Stimulated activated memory B cell treated with anti-CD40 and anti-IgM and Interleukin-4, amounts not matched to agents 10 μg/mL and 1 μg/mL and 100 μg/mL, for 72 hours (primary cell): ENCODE measurements at regions not wholly inside any gene's neighbourhood (a gene's known extent, or its start where the extent isn't known, plus 50 kb on each side); places are given as distances from the start of the nearest gene placed in this dataset.

Source experiments
- ATAC-seq: fragments of 150-1000 bp; cut with Tn5 transposase; 2 replicates; pipeline ENCODE4 v1.10.0; 2021
- H3K27ac Mint-ChIP-seq: one replicate; pipeline ENCODE4 v1.8.0; 2022; ENCODE audit warnings: mild to moderate bottlenecking, mixed read lengths
- H3K27me3 Mint-ChIP-seq: one replicate; pipeline ENCODE4 v1.8.0; 2022; ENCODE audit warnings: mixed read lengths
- H3K36me3 Mint-ChIP-seq: one replicate; pipeline ENCODE4 v1.8.0; 2022; ENCODE audit warnings: mixed read lengths
- H3K4me1 Mint-ChIP-seq: one replicate; pipeline ENCODE4 v1.8.0; 2022; ENCODE audit warnings: mixed read lengths
- H3K4me3 Mint-ChIP-seq: one replicate; pipeline ENCODE4 v1.8.0; 2022; ENCODE audit warnings: mild to moderate bottlenecking, moderate library complexity, mixed read lengths
- H3K9me3 Mint-ChIP-seq: one replicate; pipeline ENCODE4 v1.8.0; 2022; ENCODE audit warnings: mixed read lengths

GRCh38 chr13:30042891-30043630 lies 192.6 kb upstream of the UBL3 start:
- no peak overlapping the region for H3K27ac Mint-ChIP-seq
- peaks cover 32% of the 10 kb centered on the region for H3K27me3 Mint-ChIP-seq
- ATAC-seq: no peak
- H3K4me1 Mint-ChIP-seq: peaks cover 7% of the 10 kb centered on the region
- H3K4me3 Mint-ChIP-seq: no peak overlapping the region
- H3K36me3 Mint-ChIP-seq: no peaks in the 10 kb centered on the region
- H3K9me3 Mint-ChIP-seq: no peaks in the 10 kb centered on the region

GRCh38 chr13:30042272-30042671 lies 191.9 kb upstream of the UBL3 start:
- Mint-ChIP-seq H3K27me3 (peaks cover 33% of the 10 kb centered on the region), H3K4me3 (no peak overlapping the region), H3K36me3 (no peaks in the 10 kb centered on the region), H3K4me1 (peaks cover 4% of the 10 kb centered on the region), H3K9me3 (no peaks in the 10 kb centered on the region), H3K27ac (no peak overlapping the region)
- ATAC-seq: no peak

DNA sequence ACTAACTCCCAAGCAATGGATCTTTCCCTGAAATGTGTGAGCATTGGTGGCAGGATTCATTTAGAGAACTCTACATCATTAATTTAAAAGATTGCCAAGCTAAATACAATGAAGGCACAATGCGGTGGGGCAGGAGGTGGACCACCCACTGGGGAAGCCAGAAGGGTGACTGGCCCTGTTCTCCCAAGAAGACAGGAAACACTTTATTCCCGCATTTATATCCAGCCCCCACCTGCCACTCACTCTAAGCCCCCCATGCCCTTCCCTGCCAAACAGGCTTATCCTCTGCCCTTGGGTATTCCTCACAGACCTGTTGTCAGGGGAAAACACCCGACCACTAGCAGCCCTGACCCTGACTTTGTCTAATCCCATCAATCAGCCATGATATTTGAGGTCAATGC lies 189.1 kb upstream of the UBL3 start:
- Mint-ChIP-seq H3K4me3 (no peak overlapping the region), H3K27ac (no peak overlapping the region), H3K36me3 (no peaks in the 10 kb centered on the region), H3K4me1 (no peaks in the 10 kb centered on the region), H3K27me3 (peaks cover 42% of the 10 kb centered on the region), H3K9me3 (no peaks in the 10 kb centered on the region)
- no peak for ATAC-seq

GRCh38 chr13:30038884-30039283 lies 188.5 kb upstream of the UBL3 start:
- ATAC-seq: no peak

DNA sequence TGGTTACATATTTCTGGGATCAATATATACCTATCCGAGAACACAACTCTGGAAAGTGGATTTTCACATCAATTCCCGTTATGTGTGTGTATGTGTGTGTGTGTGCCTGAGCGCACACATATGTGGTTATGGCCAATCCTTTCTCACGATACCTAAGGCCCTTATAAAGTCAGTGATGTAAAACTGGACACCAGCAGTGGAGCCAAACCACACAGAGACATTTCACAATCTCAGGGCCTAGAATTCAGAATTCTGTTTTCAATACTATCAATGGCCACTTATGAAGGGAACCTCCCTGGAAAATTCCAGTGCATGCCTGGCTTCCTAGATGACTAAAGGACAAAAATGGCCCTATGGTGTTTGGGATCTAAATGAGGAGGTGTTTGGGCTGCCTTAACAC lies 187.3 kb upstream of the UBL3 start:
- Mint-ChIP-seq H3K27me3 (peaks cover 42% of the 10 kb centered on the region), H3K9me3 (no peaks in the 10 kb centered on the region), H3K27ac (no peak overlapping the region), H3K4me3 (no peak overlapping the region), H3K4me1 (no peaks in the 10 kb centered on the region), H3K36me3 (no peaks in the 10 kb centered on the region)
- no peak for ATAC-seq

More at GRCh38 chr13:30038884-30039283, 188.5 kb upstream of the UBL3 start:
- H3K27ac Mint-ChIP-seq: no peak overlapping the region
- no peaks in the 10 kb centered on the region for H3K4me1 Mint-ChIP-seq
- peaks cover 42% of the 10 kb centered on the region for H3K27me3 Mint-ChIP-seq
- H3K36me3 Mint-ChIP-seq: no peaks in the 10 kb centered on the region
- no peak overlapping the region for H3K4me3 Mint-ChIP-seq
- no peaks in the 10 kb centered on the region for H3K9me3 Mint-ChIP-seq

GRCh38 chr13:30037306-30037705 lies 186.9 kb upstream of the UBL3 start:
- Mint-ChIP-seq H3K4me1 (no peaks in the 10 kb centered on the region), H3K4me3 (no peak overlapping the region), H3K9me3 (no peaks in the 10 kb centered on the region), H3K36me3 (no peaks in the 10 kb centered on the region), H3K27ac (no peak overlapping the region), H3K27me3 (peaks cover 42% of the 10 kb centered on the region)
- no peak for ATAC-seq

DNA sequence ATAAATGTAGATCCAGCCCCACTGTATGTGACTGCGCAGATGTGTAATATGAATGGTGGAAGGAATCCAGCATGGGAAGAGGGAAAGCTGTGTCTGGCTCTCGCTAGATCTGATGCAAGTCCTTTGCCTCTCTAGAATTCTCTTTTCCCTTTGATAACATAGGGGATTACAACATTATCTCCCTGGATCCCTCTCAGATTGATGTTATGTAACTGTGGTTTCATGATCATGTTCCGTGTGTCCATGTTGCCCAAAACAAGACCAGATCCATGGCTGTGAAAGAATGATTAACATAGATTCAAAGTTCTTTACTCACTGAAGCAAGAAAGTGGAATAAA lies 184.0 kb upstream of the UBL3 start:
- no peak overlapping the region for H3K27ac Mint-ChIP-seq
- H3K27me3 Mint-ChIP-seq: peaks cover 24% of the 10 kb centered on the region
- H3K9me3 Mint-ChIP-seq: no peaks in the 10 kb centered on the region
- no peak for ATAC-seq
- no peaks in the 10 kb centered on the region for H3K36me3 Mint-ChIP-seq
- H3K4me3 Mint-ChIP-seq: no peak overlapping the region
- no peaks in the 10 kb centered on the region for H3K4me1 Mint-ChIP-seq

- no peak overlapping the region for H3K27ac Mint-ChIP-seq
- no peaks in the 10 kb centered on the region for H3K36me3 Mint-ChIP-seq
- H3K4me1 Mint-ChIP-seq: no peaks in the 10 kb centered on the region
- no peaks in the 10 kb centered on the region for H3K9me3 Mint-ChIP-seq
- no peak for ATAC-seq
- H3K27me3 Mint-ChIP-seq: peaks cover 18% of the 10 kb centered on the region
- no peak overlapping the region for H3K4me3 Mint-ChIP-seq
Observed at GRCh38 chr13:30033681-30034457, 183.5 kb upstream of the UBL3 start.

DNA sequence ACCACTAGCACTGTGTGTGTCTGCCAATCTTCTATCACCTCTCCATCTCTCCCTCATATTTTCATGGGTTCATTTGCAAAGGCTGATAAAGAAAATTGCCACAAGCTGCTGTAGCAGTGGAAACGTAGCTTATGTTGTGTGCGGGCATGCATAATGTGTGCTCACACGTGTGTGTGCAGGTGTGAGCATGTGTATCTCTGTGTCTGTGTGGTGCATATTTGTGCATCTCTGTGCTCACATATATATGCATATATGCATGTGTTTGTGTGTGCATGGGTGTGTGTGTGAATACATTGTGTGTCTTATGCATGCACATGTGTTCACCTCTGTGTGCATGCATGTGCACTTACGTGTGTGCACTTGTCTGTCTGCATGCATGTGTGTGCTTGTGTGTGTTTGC lies 181.8 kb upstream of the UBL3 start:
- no peak for ATAC-seq

DNA sequence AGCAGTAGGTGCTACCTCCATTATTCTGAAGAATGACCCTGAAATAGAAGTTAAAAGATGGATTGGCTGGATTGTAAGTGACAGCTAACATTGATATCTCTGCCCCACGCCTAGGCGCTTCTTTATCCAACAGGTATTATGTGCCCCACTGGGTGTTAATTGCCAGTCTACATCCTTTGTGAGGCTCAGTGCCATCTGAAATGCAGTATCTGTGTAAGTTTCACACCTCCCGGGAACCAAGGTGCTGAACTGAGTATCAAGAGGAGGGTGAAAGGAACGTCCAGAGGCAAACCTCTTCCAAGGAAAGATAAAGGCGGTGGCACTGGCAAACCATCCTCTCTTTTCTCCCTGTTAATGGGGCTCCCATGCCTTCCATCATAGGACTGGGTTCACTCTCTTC lies 181.1 kb upstream of the UBL3 start:
- H3K36me3 Mint-ChIP-seq: no peaks in the 10 kb centered on the region
- H3K27ac Mint-ChIP-seq: no peak overlapping the region
- H3K4me1 Mint-ChIP-seq: no peaks in the 10 kb centered on the region
- H3K4me3 Mint-ChIP-seq: no peak overlapping the region
- H3K9me3 Mint-ChIP-seq: no peaks in the 10 kb centered on the region
- ATAC-seq: no peak
- peaks cover 17% of the 10 kb centered on the region for H3K27me3 Mint-ChIP-seq

More for the DNA sequence above, 181.8 kb upstream of the UBL3 start:
- Mint-ChIP-seq H3K4me3 (no peak overlapping the region), H3K4me1 (no peaks in the 10 kb centered on the region), H3K27ac (no peak overlapping the region), H3K9me3 (no peaks in the 10 kb centered on the region), H3K27me3 (peaks cover 17% of the 10 kb centered on the region), H3K36me3 (no peaks in the 10 kb centered on the region)

GRCh38 chr13:30030141-30030750 lies 179.8 kb upstream of the UBL3 start:
- Mint-ChIP-seq H3K9me3 (no peaks in the 10 kb centered on the region), H3K4me1 (no peaks in the 10 kb centered on the region), H3K27me3 (peaks cover 8% of the 10 kb centered on the region), H3K27ac (no peak overlapping the region), H3K36me3 (no peaks in the 10 kb centered on the region), H3K4me3 (no peak overlapping the region)
- no peak for ATAC-seq

GRCh38 chr13:30027569-30028455 lies 177.4 kb upstream of the UBL3 start:
- no peak overlapping the region for H3K27ac Mint-ChIP-seq
- H3K4me3 Mint-ChIP-seq: no peak overlapping the region
- H3K27me3 Mint-ChIP-seq: peaks cover 8% of the 10 kb centered on the region
- no peaks in the 10 kb centered on the region for H3K4me1 Mint-ChIP-seq
- ATAC-seq: no peak
- H3K36me3 Mint-ChIP-seq: no peaks in the 10 kb centered on the region
- H3K9me3 Mint-ChIP-seq: no peaks in the 10 kb centered on the region

GRCh38 chr13:30026909-30027308 lies 176.5 kb upstream of the UBL3 start:
- Mint-ChIP-seq H3K27ac (no peak overlapping the region), H3K4me3 (no peak overlapping the region), H3K4me1 (no peaks in the 10 kb centered on the region), H3K9me3 (no peaks in the 10 kb centered on the region), H3K36me3 (no peaks in the 10 kb centered on the region), H3K27me3 (peaks cover 8% of the 10 kb centered on the region)
- no peak for ATAC-seq

DNA sequence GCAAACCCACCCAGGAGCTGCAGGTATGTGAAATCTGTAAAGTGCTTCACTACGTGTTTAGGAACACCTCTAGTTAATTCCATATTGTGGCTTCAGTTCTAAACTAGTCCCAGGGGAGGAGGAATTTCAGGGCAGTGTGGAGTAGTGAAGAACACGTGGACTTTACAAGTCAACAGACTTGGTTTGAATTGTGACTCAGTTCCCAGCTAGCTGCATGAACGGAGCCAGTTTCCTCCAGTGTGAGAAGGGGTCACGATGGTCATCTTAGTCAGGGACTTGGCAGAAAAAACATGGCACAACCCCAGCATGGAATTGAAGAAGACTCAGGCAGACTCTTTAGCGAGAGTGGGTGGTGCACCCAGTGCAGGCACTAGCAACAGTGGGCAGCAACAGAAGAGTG lies 175.7 kb upstream of the UBL3 start:
- ATAC-seq: no peak
- Mint-ChIP-seq H3K4me1 (no peaks in the 10 kb centered on the region), H3K27ac (no peak overlapping the region), H3K27me3 (peaks cover 8% of the 10 kb centered on the region), H3K4me3 (no peak overlapping the region), H3K36me3 (no peaks in the 10 kb centered on the region), H3K9me3 (no peaks in the 10 kb centered on the region)

DNA sequence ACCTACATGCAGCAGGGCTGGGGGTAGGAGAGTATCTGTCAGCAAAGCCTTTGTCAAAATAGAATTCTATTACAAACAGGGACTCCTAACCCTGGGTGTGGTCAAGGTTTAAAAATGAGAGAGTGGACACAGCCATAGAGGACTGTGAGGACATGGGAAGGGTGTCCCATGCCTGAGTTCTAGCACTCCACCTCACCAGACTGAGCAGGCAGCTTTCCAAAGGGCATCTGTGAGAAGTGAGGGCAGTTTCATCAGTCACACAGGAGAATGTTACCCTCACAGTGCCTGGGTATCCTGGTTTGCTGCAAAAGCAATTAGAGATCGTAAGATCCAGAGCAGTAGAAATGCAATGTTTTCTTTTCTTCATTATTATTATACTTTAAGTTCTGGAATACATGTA lies 174.9 kb upstream of the UBL3 start:
- Mint-ChIP-seq H3K27me3 (peaks cover 13% of the 10 kb centered on the region), H3K9me3 (no peaks in the 10 kb centered on the region), H3K36me3 (no peaks in the 10 kb centered on the region), H3K27ac (no peak overlapping the region), H3K4me3 (no peak overlapping the region), H3K4me1 (no peaks in the 10 kb centered on the region)
- ATAC-seq: no peak
